SK-N-SH (cell line): ENCODE measurements at regions not wholly inside any gene's neighbourhood (a gene's known extent, or its start where the extent isn't known, plus 50 kb on each side); places are given as distances from the start of the nearest gene placed in this dataset.

ENCODE experiments used
- CTCF ChIA-PET: fragments of 300-600, 350-600 bp; formaldehyde crosslinking; extraction: SDS; loops from one replicate; lab custom pipeline; 2021; lab: Yijun Ruan, JAX
- POLR2A ChIA-PET: fragments of 350-600 bp; sonication (Branson Sonifier 250); formaldehyde crosslinking; extraction: SDS; loops from one replicate; lab custom pipeline; 2020; ENCODE audit warnings: antibody characterized with exemption, inconsistent platforms; lab: Yijun Ruan, JAX
- DNase-seq: peaks from one replicate; pipeline ENCODE4 v3.0.0; 2012
- H2AFZ ChIP-seq: fragments of 200-600 bp; sonication (generic); 2 replicates; pipeline ENCODE4 v1.8.1; 2016; ENCODE audit warnings: antibody characterized with exemption, mild to moderate bottlenecking, low read depth
- H3F3A ChIP-seq: fragments of 200-600 bp; sonication (generic); replicated peaks from 2 replicates; pipeline ENCODE3; 2016; ENCODE audit warnings: antibody characterized with exemption, mild to moderate bottlenecking; ENCODE audit not compliant: insufficient read depth
- H3K27ac ChIP-seq, 2 experiments: fragments of 200-500 bp in 1 of 2; fragments of 200-600 bp in 1 of 2; sonication (Bioruptor generic) in 1 of 2; sonication (generic), shearing (Covaris generic) in 1 of 2; 2 replicates each; pipeline versions ENCODE4 v1.5.1 to v1.6.1; 2014 to 2016; ENCODE audit warnings: low read depth in 2 of 2, inconsistent platforms in 1 of 2, low read length in 1 of 2, mild to moderate bottlenecking in 1 of 2, mixed read lengths in 1 of 2
- H3K27me3 ChIP-seq: fragments of 200-600 bp; sonication (generic), shearing (Covaris generic); 2 replicates; pipeline ENCODE4 v1.6.1; 2016; ENCODE audit warnings: mixed run types; ENCODE audit not compliant: insufficient read depth
- H3K36me3 ChIP-seq, 2 experiments: fragments of 200-500 bp in 1 of 2; fragments of 200-600 bp in 1 of 2; sonication (Bioruptor generic) in 1 of 2; sonication (generic) in 1 of 2; replicated peaks in 1 of 2; 2 replicates each; pipeline versions ENCODE3 to v1.5.1; 2014 to 2016; ENCODE audit warnings: low read length in 1 of 2, mild to moderate bottlenecking in 1 of 2; ENCODE audit not compliant: insufficient read depth in 2 of 2, control insufficient read depth in 1 of 2
- H3K4me1 ChIP-seq, 2 experiments: fragments of 200-500 bp in 1 of 2; fragments of 200-600 bp in 1 of 2; sonication (Bioruptor generic) in 1 of 2; sonication (generic), shearing (Covaris generic) in 1 of 2; 2 replicates each; pipeline versions ENCODE4 v1.5.1 to v1.6.1; 2014 to 2016; ENCODE audit warnings: low read depth in 1 of 2, low read length in 1 of 2, mixed run types in 1 of 2; ENCODE audit not compliant: insufficient read depth in 2 of 2, control insufficient read depth in 1 of 2
- H3K4me2 ChIP-seq: fragments of 200-600 bp; sonication (generic), shearing (Covaris generic); 2 replicates; pipeline ENCODE4 v1.6.1; 2017; ENCODE audit warnings: mixed run types
- H3K4me3 ChIP-seq, 2 experiments: fragments of 200-500 bp in 1 of 2; fragments of 200-600 bp in 1 of 2; sonication (Bioruptor generic) in 1 of 2; sonication (generic), shearing (Covaris generic) in 1 of 2; 2 replicates each; pipeline versions ENCODE4 v1.5.1 to v1.8.1; 2014 to 2016; ENCODE audit warnings: low read depth in 2 of 2, inconsistent platforms in 1 of 2, low read length in 1 of 2, mild to moderate bottlenecking in 1 of 2, mixed read lengths in 1 of 2, moderate library complexity in 1 of 2
- H3K79me2 ChIP-seq: fragments of 200-600 bp; sonication (generic); 2 replicates; pipeline ENCODE4 v1.8.1; 2017; ENCODE audit warnings: mild to moderate bottlenecking; ENCODE audit not compliant: insufficient read depth
- H3K9ac ChIP-seq: fragments of 200-600 bp; sonication (generic); 2 replicates; pipeline ENCODE4 v1.6.1; 2017; ENCODE audit warnings: mixed run types
- H3K9me2 ChIP-seq: fragments of 200-600 bp; sonication (generic); 2 replicates; pipeline ENCODE4 v1.6.1; 2017; ENCODE audit warnings: mixed run types
- H3K9me3 ChIP-seq: fragments of 200-600 bp; sonication (generic); 2 replicates; pipeline ENCODE4 v1.6.1; 2017; ENCODE audit warnings: mixed run types, mild to moderate bottlenecking, moderate library complexity
- H4K20me1 ChIP-seq: fragments of 200-600 bp; sonication (generic); 2 replicates; pipeline ENCODE4 v1.6.1; 2017; ENCODE audit warnings: mild to moderate bottlenecking, mixed run types; ENCODE audit not compliant: insufficient read depth
- EP300 ChIP-seq, 2 experiments: IDR thresholded peaks; 2 replicates each; pipeline versions ENCODE4 v1.4.0 to v1.6.1; 2012; ENCODE audit warnings: borderline replicate concordance in 1 of 2, low read depth in 1 of 2, low read length in 1 of 2
- FOXJ3 ChIP-seq: sonication (generic); formaldehyde crosslinking; IDR thresholded peaks from 2 replicates; pipeline ENCODE4 v1.5.1; 2020; ENCODE audit warnings: mild to moderate bottlenecking, missing genetic modification reagents
- GABPA ChIP-seq: IDR thresholded peaks from 2 replicates; pipeline ENCODE4 v1.4.0; 2012; ENCODE audit warnings: low read depth, mild to moderate bottlenecking
- JUND ChIP-seq: IDR thresholded peaks from 2 replicates; pipeline ENCODE4 v1.4.0; 2012
- MXI1 ChIP-seq: IDR thresholded peaks from 2 replicates; pipeline ENCODE4 v1.6.1; 2012; ENCODE audit warnings: mild to moderate bottlenecking, low read depth, low read length, improper control_type of control experiment
- NRF1 ChIP-seq: IDR thresholded peaks from 2 replicates; pipeline ENCODE4 v1.6.1; 2012; ENCODE audit warnings: low read depth, mild to moderate bottlenecking, low read length
- POLR2AphosphoS5 ChIP-seq: IDR thresholded peaks from 2 replicates; pipeline ENCODE4 v1.6.1; 2012; ENCODE audit warnings: low read depth, low read length
- SIN3A ChIP-seq: IDR thresholded peaks from 2 replicates; pipeline ENCODE4 v1.6.1; 2012; ENCODE audit warnings: low read depth, mild to moderate bottlenecking, low read length, moderate library complexity, borderline replicate concordance
- TAF1 ChIP-seq: IDR thresholded peaks from 2 replicates; pipeline ENCODE4 v1.6.1; 2012; ENCODE audit warnings: low read depth, mild to moderate bottlenecking, low read length, moderate library complexity, borderline replicate concordance
- YY1 ChIP-seq: IDR thresholded peaks from 2 replicates; pipeline ENCODE4 v1.4.0; 2012; ENCODE audit warnings: low read depth, mild to moderate bottlenecking
- WGBS: methylation state at CpG from one replicate; pipeline ENCODE4 v1.1.6; 2017; ENCODE audit warnings: low lambda C conversion rate; 5-methylcytosine and 5-hydroxymethylcytosine counted together
- TF ChIP-seq, protein P1 (sequence below): IDR thresholded peaks from 2 replicates; pipeline ENCODE4 v1.6.1; 2012; ENCODE audit warnings: mild to moderate bottlenecking, low read depth, low read length, moderate library complexity
- TF ChIP-seq, protein P2 (sequence below): fragments of 150-350 bp; IDR thresholded peaks from 2 replicates; pipeline ENCODE4 v1.6.1; 2017; ENCODE audit warnings: antibody characterized with exemption, low read length, low read depth, borderline replicate concordance

DNA sequence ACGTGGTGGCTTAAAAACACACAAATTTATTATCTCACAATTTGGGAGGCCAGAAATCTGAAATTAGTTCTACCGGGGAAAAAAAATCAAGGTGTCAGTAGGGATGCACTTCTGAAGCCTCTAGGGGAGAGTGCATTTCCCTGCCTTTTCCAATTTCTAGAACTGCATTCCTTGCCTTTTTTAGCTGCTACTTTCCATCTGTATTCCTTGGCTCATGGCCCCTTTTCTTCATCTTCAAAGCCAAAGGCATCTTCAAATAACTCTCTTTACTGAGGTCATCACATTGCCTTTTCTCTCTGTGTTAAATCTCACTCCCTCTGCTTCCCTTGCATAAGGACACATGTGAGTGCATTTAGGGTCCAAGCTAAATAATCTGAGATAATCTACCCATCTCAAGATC is 69.5 kb upstream of the NEO1 start:
- 34% methylated on average over 2 of the region's 2 CpGs for WGBS

DNA sequence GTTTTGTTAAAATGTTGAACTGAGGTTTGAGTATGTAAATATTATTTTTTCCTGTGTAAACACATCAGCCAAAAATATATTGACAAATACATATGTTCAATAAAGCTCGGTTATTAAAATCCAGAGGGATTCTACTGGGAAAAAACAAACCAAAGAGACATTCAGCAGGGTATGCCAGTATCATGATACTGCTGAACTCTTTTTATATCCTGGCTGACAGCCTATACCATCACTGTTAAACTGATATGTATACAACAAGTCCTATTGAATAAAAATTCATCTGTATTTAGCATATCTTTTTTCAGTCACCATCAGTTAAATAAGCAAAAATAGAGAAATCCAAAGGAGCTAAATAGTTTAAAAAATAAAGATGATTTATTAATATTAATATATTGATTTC is 71.6 kb upstream of the NEO1 start:
- Histone ChIP-seq H3K4me3 (no peak overlapping the region), H3K36me3 (no peaks in the 10 kb centered on the region), H3K4me1 (0 out of 4 replicates have a peak, but pooled peaks cover 0 to 3% of the 10 kb centered on the region in 2 experiments), H4K20me1 (no peaks in the 10 kb centered on the region), H3K9me2 (0 out of 2 replicates have a peak, but pooled peaks cover 2% of the 10 kb centered on the region), H3K27me3 (no peaks in the 10 kb centered on the region), H2AFZ (no peak overlapping the region), H3K9ac (no peak overlapping the region), H3K4me2 (no peak overlapping the region), H3K9me3 (no peaks in the 10 kb centered on the region), H3K79me2 (no peaks in the 10 kb centered on the region), H3F3A (no peaks in the 10 kb centered on the region), H3K27ac (no peak overlapping the region)
- no peak for DNase-seq
- WGBS, result 40% methylated on average over 1 of the region's 1 CpG
- CTCF ChIA-PET, result interaction anchor here (0.9 kb wide), 1 partner anchor 28 kb away, joined by 3 read pairs; no protein-coding TSS in a partner anchor
- POLR2A ChIA-PET, result no interaction called here
- TF ChIP-seq FOXJ3 (no peak), SIN3A (no peak)

More for the DNA sequence above, 69.5 kb upstream of the NEO1 start:
- 0 out of 4 replicates have a peak, but pooled peaks cover 0 to 3% of the 10 kb centered on the region in 2 experiments for H3K4me1 ChIP-seq
- H3K4me3 ChIP-seq, result no peak overlapping the region
- no peaks in the 10 kb centered on the region for H3K27me3 ChIP-seq
- no peak for DNase-seq
- POLR2A ChIA-PET, result interaction anchor here (0.8 kb wide), 1 partner anchor 21 kb away, joined by 3 read pairs; no protein-coding TSS in a partner anchor
- no peaks in the 10 kb centered on the region for H3F3A ChIP-seq
- H3K4me2 ChIP-seq, result no peak overlapping the region
- CTCF ChIA-PET, result no interaction called here
- H2AFZ ChIP-seq, result no peak overlapping the region
- TF ChIP-seq POLR2AphosphoS5 (no peak), TAF1 (no peak), JUND (no peak)
- H3K36me3 ChIP-seq, result no peaks in the 10 kb centered on the region
- no peaks in the 10 kb centered on the region for H3K79me2 ChIP-seq
- 0 out of 2 replicates have a peak, but pooled peaks cover 2% of the 10 kb centered on the region for H3K9me2 ChIP-seq
- no peaks in the 10 kb centered on the region for H4K20me1 ChIP-seq
- H3K27ac ChIP-seq, result no peak overlapping the region
- H3K9ac ChIP-seq, result no peak overlapping the region
- H3K9me3 ChIP-seq, result no peaks in the 10 kb centered on the region

DNA sequence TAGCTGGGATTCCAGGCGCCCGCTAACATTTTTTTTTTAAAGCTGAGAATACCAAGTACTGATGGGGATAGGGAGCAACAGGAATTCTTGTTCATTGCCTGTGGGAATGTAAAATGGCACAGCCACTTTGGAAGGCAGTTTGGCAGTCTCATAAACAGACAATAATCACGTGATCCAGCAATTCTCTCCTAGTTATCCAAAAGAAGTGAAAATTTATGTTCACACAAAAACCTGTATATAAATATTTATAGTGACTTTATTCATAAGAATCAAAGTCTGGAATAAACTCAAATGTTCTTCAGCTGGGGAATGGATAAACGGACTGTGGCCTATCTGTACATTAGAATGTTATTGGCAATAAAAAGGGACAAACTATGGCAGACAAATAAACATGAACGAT is 72.5 kb upstream of the NEO1 start:
- Histone ChIP-seq H3K4me2 (no peak overlapping the region), H3K36me3 (no peaks in the 10 kb centered on the region), H3K4me3 (no peak overlapping the region), H3K79me2 (no peaks in the 10 kb centered on the region), H3K9ac (no peak overlapping the region), H3K27ac (no peak overlapping the region), H3K4me1 (0 out of 4 replicates have a peak, but pooled peaks cover 0 to 3% of the 10 kb centered on the region in 2 experiments), H2AFZ (no peak overlapping the region), H3K9me2 (0 out of 2 replicates have a peak, but pooled peaks cover 2% of the 10 kb centered on the region), H3F3A (no peaks in the 10 kb centered on the region), H4K20me1 (no peaks in the 10 kb centered on the region), H3K9me3 (no peaks in the 10 kb centered on the region), H3K27me3 (no peaks in the 10 kb centered on the region)
- no peak for TF ChIP-seq MXI1
- TF ChIP-seq, protein P1, sequence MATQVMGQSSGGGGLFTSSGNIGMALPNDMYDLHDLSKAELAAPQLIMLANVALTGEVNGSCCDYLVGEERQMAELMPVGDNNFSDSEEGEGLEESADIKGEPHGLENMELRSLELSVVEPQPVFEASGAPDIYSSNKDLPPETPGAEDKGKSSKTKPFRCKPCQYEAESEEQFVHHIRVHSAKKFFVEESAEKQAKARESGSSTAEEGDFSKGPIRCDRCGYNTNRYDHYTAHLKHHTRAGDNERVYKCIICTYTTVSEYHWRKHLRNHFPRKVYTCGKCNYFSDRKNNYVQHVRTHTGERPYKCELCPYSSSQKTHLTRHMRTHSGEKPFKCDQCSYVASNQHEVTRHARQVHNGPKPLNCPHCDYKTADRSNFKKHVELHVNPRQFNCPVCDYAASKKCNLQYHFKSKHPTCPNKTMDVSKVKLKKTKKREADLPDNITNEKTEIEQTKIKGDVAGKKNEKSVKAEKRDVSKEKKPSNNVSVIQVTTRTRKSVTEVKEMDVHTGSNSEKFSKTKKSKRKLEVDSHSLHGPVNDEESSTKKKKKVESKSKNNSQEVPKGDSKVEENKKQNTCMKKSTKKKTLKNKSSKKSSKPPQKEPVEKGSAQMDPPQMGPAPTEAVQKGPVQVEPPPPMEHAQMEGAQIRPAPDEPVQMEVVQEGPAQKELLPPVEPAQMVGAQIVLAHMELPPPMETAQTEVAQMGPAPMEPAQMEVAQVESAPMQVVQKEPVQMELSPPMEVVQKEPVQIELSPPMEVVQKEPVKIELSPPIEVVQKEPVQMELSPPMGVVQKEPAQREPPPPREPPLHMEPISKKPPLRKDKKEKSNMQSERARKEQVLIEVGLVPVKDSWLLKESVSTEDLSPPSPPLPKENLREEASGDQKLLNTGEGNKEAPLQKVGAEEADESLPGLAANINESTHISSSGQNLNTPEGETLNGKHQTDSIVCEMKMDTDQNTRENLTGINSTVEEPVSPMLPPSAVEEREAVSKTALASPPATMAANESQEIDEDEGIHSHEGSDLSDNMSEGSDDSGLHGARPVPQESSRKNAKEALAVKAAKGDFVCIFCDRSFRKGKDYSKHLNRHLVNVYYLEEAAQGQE, result no peak
- no peak for TF ChIP-seq YY1
- TF ChIP-seq NRF1, result no peak
- no peak for TF ChIP-seq EP300 (IDR thresholded peaks at IDR 0.05; ENCODE audit: borderline replicate concordance in 1 of 2, low read depth in 1 of 2, low read length in 1 of 2)
- no peak for TF ChIP-seq SIN3A
- TF ChIP-seq, protein P2, sequence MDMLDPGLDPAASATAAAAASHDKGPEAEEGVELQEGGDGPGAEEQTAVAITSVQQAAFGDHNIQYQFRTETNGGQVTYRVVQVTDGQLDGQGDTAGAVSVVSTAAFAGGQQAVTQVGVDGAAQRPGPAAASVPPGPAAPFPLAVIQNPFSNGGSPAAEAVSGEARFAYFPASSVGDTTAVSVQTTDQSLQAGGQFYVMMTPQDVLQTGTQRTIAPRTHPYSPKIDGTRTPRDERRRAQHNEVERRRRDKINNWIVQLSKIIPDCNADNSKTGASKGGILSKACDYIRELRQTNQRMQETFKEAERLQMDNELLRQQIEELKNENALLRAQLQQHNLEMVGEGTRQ, result no peak
- TF ChIP-seq POLR2AphosphoS5, result no peak
- TF ChIP-seq FOXJ3, result no peak
- TF ChIP-seq GABPA, result no peak
- WGBS, result 49% methylated on average over 5 of the region's 5 CpGs
- DNase-seq, result no peak
- ChIA-PET CTCF (no interaction called here), POLR2A (no interaction called here)
